Ovary (tissue), 3 donors: ENCODE measurements at regions not wholly inside any gene's neighbourhood (a gene's known extent, or its start where the extent isn't known, plus 50 kb on each side); places are given as distances from the start of the nearest gene placed in this dataset.

Source experiments
- EP300 ChIP-seq: sonication (generic); formaldehyde crosslinking; IDR thresholded peaks from one replicate; pipeline ENCODE4 v1.6.1; 2017; ENCODE audit warnings: antibody characterized with exemption
- POLR2A ChIP-seq: fragments of 450-650 bp; IDR thresholded peaks from one replicate; pipeline ENCODE4 v1.6.1; 2017; ENCODE audit warnings: antibody characterized with exemption, mild to moderate bottlenecking, moderate library complexity
- TF ChIP-seq, protein P1 (sequence below), 3 donors: fragments of 450-650 bp in 2 of 3; fragments of 200-600 bp in 1 of 3; IDR thresholded peaks; one replicate each; pipeline versions ENCODE4 v1.5.1 to v1.8.0; 2016 to 2022; ENCODE audit warnings: antibody characterized with exemption in 3 of 3, mild to moderate bottlenecking in 1 of 3
- donor health status: DM: no; HTN: no; CAD: no.

DNA sequence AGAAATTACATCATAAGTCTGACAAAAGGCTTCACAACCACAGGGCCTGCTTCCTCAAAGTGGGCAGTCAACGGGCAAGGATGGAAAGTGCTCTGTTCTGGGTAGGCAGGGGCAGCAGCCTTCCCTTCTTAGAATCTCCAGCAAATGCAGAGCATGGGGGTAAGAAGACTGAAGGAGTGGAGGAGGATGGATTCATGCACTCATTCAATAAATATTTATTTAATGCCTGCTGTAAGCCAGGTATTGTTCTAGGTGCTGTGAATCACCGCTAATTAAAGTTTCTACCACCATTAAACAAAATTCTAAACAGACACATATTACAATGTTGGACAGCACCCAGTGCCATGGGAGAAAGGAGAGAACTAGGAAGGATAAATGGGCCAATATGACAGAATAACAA lies 195.6 kb downstream of the ELAVL2 start:
- TF ChIP-seq, protein P1, sequence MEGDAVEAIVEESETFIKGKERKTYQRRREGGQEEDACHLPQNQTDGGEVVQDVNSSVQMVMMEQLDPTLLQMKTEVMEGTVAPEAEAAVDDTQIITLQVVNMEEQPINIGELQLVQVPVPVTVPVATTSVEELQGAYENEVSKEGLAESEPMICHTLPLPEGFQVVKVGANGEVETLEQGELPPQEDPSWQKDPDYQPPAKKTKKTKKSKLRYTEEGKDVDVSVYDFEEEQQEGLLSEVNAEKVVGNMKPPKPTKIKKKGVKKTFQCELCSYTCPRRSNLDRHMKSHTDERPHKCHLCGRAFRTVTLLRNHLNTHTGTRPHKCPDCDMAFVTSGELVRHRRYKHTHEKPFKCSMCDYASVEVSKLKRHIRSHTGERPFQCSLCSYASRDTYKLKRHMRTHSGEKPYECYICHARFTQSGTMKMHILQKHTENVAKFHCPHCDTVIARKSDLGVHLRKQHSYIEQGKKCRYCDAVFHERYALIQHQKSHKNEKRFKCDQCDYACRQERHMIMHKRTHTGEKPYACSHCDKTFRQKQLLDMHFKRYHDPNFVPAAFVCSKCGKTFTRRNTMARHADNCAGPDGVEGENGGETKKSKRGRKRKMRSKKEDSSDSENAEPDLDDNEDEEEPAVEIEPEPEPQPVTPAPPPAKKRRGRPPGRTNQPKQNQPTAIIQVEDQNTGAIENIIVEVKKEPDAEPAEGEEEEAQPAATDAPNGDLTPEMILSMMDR (IDR thresholded peaks at IDR 0.05), result no peak
- TF ChIP-seq POLR2A, result no peak
- no peak for TF ChIP-seq EP300
